NCI-H446 (cell line): ENCODE measurements at regions not wholly inside any gene's neighbourhood (a gene's known extent, or its start where the extent isn't known, plus 50 kb on each side); places are given as distances from the start of the nearest gene placed in this dataset.

Experiments used
- DNase-seq, 2 experiments: peaks; one replicate each; lab custom pipeline; 2025; lab: John Stamatoyannopoulos, UW

DNA sequence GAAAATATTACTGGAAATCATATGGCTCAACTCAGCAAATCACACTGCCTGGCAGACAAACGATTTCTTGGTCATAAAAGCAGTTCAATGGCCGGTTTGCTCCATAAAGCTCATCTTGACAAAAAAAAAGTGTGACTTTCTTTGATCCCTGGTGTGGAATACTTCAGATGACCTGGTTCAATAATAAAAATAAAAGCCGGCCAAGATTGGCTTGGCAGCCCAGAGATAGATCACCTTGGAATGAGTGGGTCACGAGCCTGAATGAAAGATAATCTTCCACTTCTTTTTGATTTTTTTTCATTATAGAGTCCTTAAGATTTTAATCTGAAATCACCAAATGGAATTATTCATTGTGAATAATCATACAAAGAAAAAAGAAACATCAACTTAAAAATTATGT lies 445.3 kb upstream of the CITED2 start:
- no peak for DNase-seq

GRCh38 chr6:139812939-139813338 lies 438.5 kb upstream of the CITED2 start:
- no peak for DNase-seq

DNA sequence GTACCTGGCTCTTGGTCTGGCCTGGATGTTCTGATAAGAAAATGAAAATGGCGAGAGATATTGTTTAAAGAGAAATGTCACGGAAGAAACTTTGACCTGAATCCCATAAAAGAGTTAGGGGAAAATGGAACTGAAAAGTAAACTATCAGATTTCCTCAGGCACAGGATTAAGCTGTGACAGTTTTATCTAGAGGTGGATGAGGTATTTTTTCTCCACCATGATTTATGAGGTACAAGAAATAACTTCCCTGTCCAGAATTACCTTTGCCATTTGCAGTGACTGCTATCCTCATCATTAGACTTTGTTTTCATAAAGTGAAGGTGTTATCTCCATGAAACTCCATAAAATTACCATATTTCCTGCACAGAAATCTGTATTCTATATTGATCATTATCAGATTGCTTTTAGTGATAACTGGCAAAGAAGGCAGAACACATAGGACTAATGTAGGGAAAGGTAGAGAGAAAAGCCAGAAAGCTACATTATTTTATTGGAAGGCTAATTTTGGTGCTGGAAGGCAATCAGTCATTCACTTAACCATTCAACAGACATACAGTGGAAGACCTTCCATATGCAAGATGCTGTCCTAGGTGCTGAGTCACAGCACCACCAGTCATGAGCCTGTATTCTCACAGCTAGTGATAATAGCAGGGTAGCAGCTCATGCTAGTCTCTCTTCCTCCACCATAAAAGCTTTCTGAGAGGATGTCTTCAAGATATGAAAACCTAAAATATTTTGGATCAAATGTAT lies 427.3 kb upstream of the CITED2 start:
- no peak for DNase-seq

GRCh38 chr6:139800837-139801236 lies 426.4 kb upstream of the CITED2 start:
- no peak for DNase-seq

- DNase-seq = no peak
These were observed 416.1 kb upstream of the CITED2 start for GRCh38 chr6:139790527-139790926.

DNA sequence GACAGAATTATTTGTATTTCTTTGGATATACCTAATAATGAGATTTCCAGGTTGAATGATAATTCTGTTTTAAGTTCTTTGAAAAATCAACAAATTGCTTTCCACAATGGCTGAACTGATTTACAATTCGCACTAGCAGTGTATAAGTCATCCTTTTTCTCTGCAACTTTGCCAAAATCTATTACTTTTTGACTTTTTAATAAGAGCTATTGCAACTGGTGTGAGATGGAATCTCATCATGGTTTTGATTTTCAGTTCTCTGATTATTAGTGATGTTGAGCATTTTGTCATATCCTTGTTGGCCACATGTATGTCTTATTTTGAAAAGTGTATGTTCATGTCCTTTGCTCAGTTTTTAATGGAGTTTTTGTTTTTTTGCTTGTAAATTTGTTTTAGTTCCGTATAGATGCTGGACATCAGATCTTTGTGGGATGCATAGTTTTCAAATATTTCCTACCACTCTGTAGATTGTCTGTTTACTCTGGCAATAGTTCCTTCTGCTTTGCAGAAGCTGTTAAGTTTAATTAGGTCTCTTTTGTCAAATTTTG lies 409.8 kb upstream of the CITED2 start:
- no peak for DNase-seq

GRCh38 chr6:139779988-139780774 lies 405.7 kb upstream of the CITED2 start:
- no peak for DNase-seq

DNA sequence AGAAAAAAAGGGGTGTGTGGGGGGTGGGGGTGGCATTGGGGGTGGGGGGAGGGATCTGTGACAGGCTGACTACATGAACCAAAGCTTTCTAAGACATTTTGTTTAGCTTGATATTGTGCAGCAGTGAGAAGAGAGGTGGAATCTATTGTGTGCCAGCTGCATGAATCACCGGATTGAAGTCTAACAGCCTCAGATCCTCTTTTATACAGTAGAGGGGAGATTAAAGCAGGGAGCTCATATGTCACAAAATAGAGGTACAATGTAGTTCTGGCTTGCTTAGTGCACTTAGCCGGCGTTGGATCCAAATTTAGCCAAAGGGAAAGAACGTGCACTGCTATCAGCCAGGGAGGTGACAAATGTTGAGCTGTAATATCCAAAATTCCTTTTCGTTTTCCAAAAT lies 404.2 kb upstream of the CITED2 start:
- DNase-seq = no peak

DNA sequence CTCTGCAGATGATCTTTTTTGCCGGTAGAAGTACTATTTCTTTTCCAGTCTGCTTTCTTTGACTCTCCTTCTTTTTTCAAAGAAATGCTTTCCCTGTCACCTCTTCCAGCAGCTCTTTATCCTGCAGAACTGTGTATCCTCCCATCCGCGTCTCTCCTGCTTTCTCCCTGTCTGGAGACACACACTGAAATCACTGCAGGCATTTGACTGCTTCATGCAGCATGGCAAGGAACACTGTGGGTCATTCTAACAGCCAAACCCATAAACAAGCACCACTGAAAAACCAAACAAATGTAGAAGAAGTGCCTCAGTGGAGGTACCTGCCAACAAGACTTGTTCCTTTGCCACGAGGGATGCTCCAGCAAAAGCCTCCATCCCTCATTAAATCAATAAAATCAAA lies 403.7 kb upstream of the CITED2 start:
- no peak for DNase-seq

DNA sequence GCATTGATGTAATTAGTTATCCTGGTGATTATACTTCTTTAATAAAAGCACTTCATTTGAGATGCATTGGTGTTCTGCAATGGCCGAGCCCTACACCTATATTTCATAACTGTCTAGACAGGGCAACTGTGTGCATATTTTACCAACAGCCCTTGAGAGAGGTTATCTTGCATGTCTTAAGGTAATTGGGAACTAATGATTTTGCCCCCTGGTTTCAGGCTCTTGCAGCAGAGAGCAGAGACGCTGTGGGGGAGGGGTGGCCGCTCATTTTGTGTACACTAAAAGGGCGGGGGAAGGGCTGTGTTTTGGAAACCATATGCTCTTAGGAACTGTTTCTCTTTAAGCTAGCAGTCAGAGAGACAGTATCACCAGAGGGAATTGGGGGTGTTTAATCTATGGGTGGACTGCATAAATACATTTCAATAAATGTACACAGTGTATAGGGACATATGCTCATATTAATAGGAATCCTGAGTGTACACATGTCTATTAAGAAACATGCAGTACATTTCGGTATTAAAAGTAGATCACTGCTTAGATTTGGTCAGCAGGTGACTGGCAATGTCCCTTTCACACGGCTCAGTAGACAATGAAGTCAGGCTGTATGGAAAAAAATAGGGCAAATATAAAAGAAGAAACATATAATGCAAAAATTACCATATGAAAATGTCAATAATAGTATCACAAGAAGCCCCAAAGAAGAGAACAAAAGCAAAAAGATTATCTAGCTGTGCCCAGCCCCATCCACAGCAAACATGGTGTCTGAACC lies 402.9 kb upstream of the CITED2 start:
- DNase-seq = no peak

- DNase-seq = no peak
These were observed 401.6 kb upstream of the CITED2 start for GRCh38 chr6:139776041-139776440.

- DNase-seq = no peak
These were observed 393.7 kb upstream of the CITED2 start for GRCh38 chr6:139768196-139768595.

DNA sequence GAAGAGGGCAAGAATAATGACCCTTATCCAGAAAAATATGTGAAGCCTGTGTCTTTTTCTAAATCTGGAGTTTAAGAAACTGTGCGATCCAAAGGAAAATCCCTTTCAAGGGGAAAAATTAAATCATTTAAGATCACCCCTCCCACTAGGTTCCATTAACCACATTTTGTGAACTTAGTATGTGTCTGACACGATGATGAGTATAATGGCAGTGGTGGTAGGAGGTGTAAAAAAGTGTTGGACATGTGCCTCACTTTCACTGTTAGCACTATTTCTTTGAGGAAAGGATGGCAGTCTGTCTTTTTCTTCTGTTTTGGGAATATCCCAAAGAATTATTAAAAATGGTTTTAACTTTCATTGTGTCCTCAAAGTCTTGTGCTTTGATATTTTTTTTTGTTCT lies 392.3 kb upstream of the CITED2 start:
- DNase-seq = no peak

DNA sequence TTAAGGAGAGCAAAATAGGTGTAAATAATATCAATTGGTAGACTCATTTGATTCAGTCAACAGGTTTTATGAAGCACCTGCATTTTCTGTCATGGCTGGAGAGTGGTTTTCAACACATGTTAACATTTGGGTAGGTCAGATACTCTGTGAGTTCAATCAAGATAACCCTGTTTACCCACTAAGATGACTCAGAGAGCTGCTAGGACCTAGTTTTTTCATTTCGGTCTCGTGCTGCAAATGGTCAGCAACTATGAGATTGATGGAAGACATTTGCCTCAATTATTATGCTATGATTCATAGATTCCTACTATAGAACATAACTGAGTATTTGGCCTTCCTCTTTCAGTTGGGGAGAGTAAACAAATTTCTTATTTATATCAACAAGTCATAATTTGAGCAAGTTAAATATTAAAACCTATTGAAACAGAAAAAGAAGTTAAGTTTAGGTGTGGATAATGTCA lies 391.4 kb upstream of the CITED2 start:
- DNase-seq = no peak

- DNase-seq = no peak
These were observed 390.1 kb upstream of the CITED2 start for GRCh38 chr6:139764498-139764986.

- DNase-seq = no peak
These were observed 389.2 kb upstream of the CITED2 start for GRCh38 chr6:139763468-139764210.

DNA sequence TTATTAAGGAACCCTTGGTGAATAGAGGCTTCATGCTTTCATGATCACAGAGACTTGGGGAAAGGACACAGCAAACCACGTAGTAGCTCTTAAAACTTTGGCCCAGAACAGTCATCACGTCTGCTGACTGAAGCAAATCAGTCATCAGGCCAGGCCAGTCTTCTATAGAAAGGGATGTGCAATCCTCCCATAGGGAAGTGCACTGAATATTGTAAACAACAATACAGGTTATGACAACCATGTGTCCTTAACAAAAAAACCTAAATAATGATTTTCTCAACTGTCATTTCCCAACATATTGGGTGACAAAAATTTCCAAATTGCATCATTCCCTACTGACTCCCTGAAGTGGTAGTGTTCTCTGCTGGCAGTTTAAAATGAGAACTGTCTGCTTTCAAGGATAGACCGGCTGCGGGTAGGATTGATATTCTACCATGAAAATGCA lies 388.2 kb upstream of the CITED2 start:
- no peak for DNase-seq

- no peak for DNase-seq
These were observed 385.7 kb upstream of the CITED2 start for GRCh38 chr6:139760128-139760527.

GRCh38 chr6:139759086-139759485 lies 384.6 kb upstream of the CITED2 start:
- DNase-seq = no peak

GRCh38 chr6:139758209-139758611 lies 383.8 kb upstream of the CITED2 start:
- DNase-seq = no peak

GRCh38 chr6:139757784-139758183 lies 383.3 kb upstream of the CITED2 start:
- DNase-seq = no peak
